Astrocyte (in vitro differentiated cells and primary cell): ENCODE measurements at regions not wholly inside any gene's neighbourhood (a gene's known extent, or its start where the extent isn't known, plus 50 kb on each side); places are given as distances from the start of the nearest gene placed in this dataset.

Experiments used
- DNase-seq: peaks from one replicate; pipeline ENCODE4 v3.0.0-alpha.2; 2010; ENCODE audit warnings: low read depth
- FAIRE-seq: peaks from 2 replicates; lab custom pipeline; 2011; peaks lifted over from hg19 to GRCh38; lab: Jason Lieb, UNC
- H2AFZ ChIP-seq: 2 replicates; pipeline ENCODE4 v1.6.0; 2012; ENCODE audit warnings: low read depth, low read length, inconsistent platforms
- H3K27ac ChIP-seq: 2 replicates; pipeline ENCODE4 v1.5.1; 2011; ENCODE audit warnings: low read depth, low read length, inconsistent platforms
- H3K27me3 ChIP-seq: 2 replicates; pipeline ENCODE4 v1.6.0; 2011; ENCODE audit warnings: low read length, inconsistent platforms; ENCODE audit not compliant: insufficient read depth
- H3K36me3 ChIP-seq: 2 replicates; pipeline ENCODE4 v1.5.1; 2011; ENCODE audit warnings: low read length, inconsistent platforms; ENCODE audit not compliant: insufficient read depth
- H3K4me1 ChIP-seq: 2 replicates; pipeline ENCODE4 v1.5.1; 2011; ENCODE audit warnings: low read length, inconsistent platforms; ENCODE audit not compliant: insufficient read depth
- H3K4me2 ChIP-seq: 2 replicates; pipeline ENCODE4 v1.6.0; 2012; ENCODE audit warnings: low read length, inconsistent platforms
- H3K4me3 ChIP-seq: 2 replicates; pipeline ENCODE4 v1.5.1; 2011; ENCODE audit warnings: low read depth, mild to moderate bottlenecking, low read length, inconsistent platforms; ENCODE audit not compliant: insufficient read depth
- H3K79me2 ChIP-seq: 2 replicates; pipeline ENCODE4 v1.6.0; 2012; ENCODE audit warnings: mild to moderate bottlenecking, low read length, inconsistent platforms; ENCODE audit not compliant: insufficient read depth
- H3K9ac ChIP-seq: 2 replicates; pipeline ENCODE4 v1.6.0; 2012; ENCODE audit warnings: mild to moderate bottlenecking, low read length, inconsistent platforms
- H3K9me3 ChIP-seq: 2 replicates; pipeline ENCODE4 v1.5.1; 2012; ENCODE audit warnings: low read depth, mild to moderate bottlenecking, low read length, inconsistent platforms; ENCODE audit not compliant: insufficient read depth
- H4K20me1 ChIP-seq: 2 replicates; pipeline ENCODE4 v1.6.0; 2012; ENCODE audit warnings: low read length, inconsistent platforms; ENCODE audit not compliant: insufficient read depth
- H3K27ac Mint-ChIP-seq: one replicate; pipeline ENCODE4 v1.8.0; 2021; ENCODE audit warnings: mild to moderate bottlenecking, mixed read lengths; ENCODE audit not compliant: unreplicated experiment
- H3K27me3 Mint-ChIP-seq: one replicate; pipeline ENCODE4 v1.8.0; 2021; ENCODE audit warnings: low read depth, mixed read lengths; ENCODE audit not compliant: unreplicated experiment
- H3K36me3 Mint-ChIP-seq: one replicate; pipeline ENCODE4 v1.8.0; 2021; ENCODE audit warnings: low read depth, mixed read lengths; ENCODE audit not compliant: unreplicated experiment
- H3K4me1 Mint-ChIP-seq: one replicate; pipeline ENCODE4 v1.8.0; 2021; ENCODE audit warnings: low read depth, mixed read lengths; ENCODE audit not compliant: unreplicated experiment
- H3K4me3 Mint-ChIP-seq: one replicate; pipeline ENCODE4 v1.8.0; 2021; ENCODE audit warnings: mild to moderate bottlenecking, moderate library complexity, mixed read lengths; ENCODE audit not compliant: unreplicated experiment
- H3K9me3 Mint-ChIP-seq: one replicate; pipeline ENCODE4 v1.8.0; 2021; ENCODE audit warnings: mild to moderate bottlenecking, mixed read lengths; ENCODE audit not compliant: unreplicated experiment
- EZH2 ChIP-seq: IDR thresholded peaks from 2 replicates; pipeline ENCODE4 v1.6.1; 2012; ENCODE audit warnings: mild to moderate bottlenecking, low read length, inconsistent platforms; ENCODE audit not compliant: insufficient read depth
- TF ChIP-seq, protein P1 (sequence below): IDR thresholded peaks from 2 replicates; pipeline ENCODE4 v1.5.1; 2011; ENCODE audit warnings: low read depth, mild to moderate bottlenecking, inconsistent platforms, low read length, moderate library complexity; ENCODE audit not compliant: insufficient read depth

DNA sequence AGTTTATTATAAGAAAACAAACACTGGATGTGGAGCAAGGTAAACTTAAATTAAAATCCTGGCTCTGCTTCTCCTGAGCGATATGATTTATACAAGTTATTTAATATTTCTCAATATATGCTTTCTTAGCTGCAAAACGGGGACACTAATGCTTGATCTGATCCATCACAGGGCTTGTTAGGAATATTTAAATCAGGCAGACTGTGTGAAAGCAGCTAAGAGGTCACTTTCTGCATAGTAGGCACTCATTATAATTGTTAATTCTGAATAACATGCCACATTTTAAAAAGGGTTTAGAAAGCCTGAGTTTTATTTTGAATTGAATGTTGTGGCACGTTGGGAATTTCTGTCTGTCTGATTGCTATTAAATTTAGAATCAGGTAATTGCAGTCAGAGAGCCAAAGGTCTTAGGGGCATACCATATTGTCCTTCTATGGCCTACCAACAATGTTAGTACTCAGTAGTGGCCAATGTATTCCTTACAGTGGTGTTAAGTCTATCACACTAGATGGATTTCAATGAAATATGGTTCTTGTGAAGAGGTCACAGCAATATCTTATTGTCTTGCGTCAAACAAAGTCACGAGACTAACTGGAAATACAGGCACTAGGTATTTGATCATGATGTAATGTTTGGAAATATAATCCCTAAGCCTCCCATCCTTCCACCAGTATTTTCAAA lies 890.0 kb upstream of the CDH8 start:
- Histone ChIP-seq H3K9ac (no peak overlapping the region), H3K27me3 (no peaks in the 10 kb centered on the region), H3K9me3 (no peaks in the 10 kb centered on the region), H3K36me3 (no peaks in the 10 kb centered on the region), H3K27ac (no peak overlapping the region), H3K4me3 (no peak overlapping the region), H4K20me1 (no peaks in the 10 kb centered on the region), H3K79me2 (no peaks in the 10 kb centered on the region), H2AFZ (no peak overlapping the region), H3K4me1 (no peaks in the 10 kb centered on the region), H3K4me2 (no peak overlapping the region)
- no peak overlapping the region for H3K27ac Mint-ChIP-seq
- H3K4me1 Mint-ChIP-seq = no peaks in the 10 kb centered on the region
- DNase-seq (no peak), FAIRE-seq (no peak)
- H3K4me3 Mint-ChIP-seq = no peak overlapping the region
- no peaks in the 10 kb centered on the region for H3K27me3 Mint-ChIP-seq
- TF ChIP-seq, protein P1, sequence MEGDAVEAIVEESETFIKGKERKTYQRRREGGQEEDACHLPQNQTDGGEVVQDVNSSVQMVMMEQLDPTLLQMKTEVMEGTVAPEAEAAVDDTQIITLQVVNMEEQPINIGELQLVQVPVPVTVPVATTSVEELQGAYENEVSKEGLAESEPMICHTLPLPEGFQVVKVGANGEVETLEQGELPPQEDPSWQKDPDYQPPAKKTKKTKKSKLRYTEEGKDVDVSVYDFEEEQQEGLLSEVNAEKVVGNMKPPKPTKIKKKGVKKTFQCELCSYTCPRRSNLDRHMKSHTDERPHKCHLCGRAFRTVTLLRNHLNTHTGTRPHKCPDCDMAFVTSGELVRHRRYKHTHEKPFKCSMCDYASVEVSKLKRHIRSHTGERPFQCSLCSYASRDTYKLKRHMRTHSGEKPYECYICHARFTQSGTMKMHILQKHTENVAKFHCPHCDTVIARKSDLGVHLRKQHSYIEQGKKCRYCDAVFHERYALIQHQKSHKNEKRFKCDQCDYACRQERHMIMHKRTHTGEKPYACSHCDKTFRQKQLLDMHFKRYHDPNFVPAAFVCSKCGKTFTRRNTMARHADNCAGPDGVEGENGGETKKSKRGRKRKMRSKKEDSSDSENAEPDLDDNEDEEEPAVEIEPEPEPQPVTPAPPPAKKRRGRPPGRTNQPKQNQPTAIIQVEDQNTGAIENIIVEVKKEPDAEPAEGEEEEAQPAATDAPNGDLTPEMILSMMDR = no peak
- TF ChIP-seq EZH2 = no peak
- H3K36me3 Mint-ChIP-seq = no peaks in the 10 kb centered on the region
- H3K9me3 Mint-ChIP-seq = no peaks in the 10 kb centered on the region

DNA sequence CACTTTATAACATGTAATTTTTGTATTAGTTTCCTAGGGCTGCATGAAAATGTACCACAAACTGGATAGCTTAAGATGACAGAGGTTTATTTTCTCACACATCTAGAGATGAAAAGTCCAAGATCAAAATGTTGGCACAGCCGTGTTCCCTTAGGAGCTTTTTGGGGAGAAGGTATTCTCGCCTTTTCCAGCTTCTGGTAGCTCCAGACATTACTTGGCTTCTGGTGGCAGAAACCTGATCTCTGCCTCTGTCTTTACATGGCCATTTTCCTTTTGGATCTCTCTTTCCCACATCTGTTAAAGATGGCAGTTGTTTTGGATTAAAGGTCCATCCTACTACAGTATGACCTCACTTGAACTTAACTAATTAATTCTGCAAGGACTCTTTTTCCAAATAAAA lies 885.7 kb upstream of the CDH8 start:
- Histone ChIP-seq H3K9ac (no peak overlapping the region), H3K27me3 (no peaks in the 10 kb centered on the region), H3K36me3 (no peaks in the 10 kb centered on the region), H2AFZ (no peak overlapping the region), H4K20me1 (no peaks in the 10 kb centered on the region), H3K27ac (no peak overlapping the region), H3K9me3 (peaks cover 4% of the 10 kb centered on the region), H3K4me2 (no peak overlapping the region), H3K79me2 (no peaks in the 10 kb centered on the region), H3K4me1 (no peaks in the 10 kb centered on the region), H3K4me3 (no peak overlapping the region)
- no peak overlapping the region for H3K27ac Mint-ChIP-seq
- no peaks in the 10 kb centered on the region for H3K27me3 Mint-ChIP-seq
- DNase-seq = no peak
- TF ChIP-seq, protein P1 = no peak
- TF ChIP-seq EZH2 = no peak
- H3K4me1 Mint-ChIP-seq = no peaks in the 10 kb centered on the region
- H3K9me3 Mint-ChIP-seq = no peaks in the 10 kb centered on the region
- H3K4me3 Mint-ChIP-seq = no peak overlapping the region
- FAIRE-seq = no peak
- no peaks in the 10 kb centered on the region for H3K36me3 Mint-ChIP-seq

DNA sequence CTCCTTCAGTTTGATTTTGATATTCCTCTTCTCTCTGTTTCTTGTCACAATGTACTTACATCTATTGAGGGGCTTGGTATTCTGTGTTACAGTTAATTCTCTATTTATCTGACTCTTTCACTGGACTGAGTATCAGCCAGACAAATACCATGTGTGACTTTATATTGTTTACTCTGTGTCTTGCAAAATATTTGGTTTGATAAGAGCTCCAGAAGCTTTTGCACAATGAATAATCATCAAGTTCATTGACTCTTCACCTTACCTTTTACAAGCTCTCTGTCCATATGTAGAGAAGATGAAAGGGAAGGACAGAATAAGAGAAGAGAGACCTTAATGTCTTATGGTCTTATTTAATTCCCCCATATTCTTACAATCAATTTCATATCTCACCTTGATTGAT lies 877.7 kb upstream of the CDH8 start:
- Histone ChIP-seq H3K4me1 (no peaks in the 10 kb centered on the region), H3K36me3 (no peaks in the 10 kb centered on the region), H3K4me2 (no peak overlapping the region), H3K9me3 (no peaks in the 10 kb centered on the region), H3K9ac (no peak overlapping the region), H3K27ac (no peak overlapping the region), H4K20me1 (no peaks in the 10 kb centered on the region), H2AFZ (no peak overlapping the region), H3K4me3 (no peak overlapping the region), H3K79me2 (no peaks in the 10 kb centered on the region), H3K27me3 (no peaks in the 10 kb centered on the region)
- no peaks in the 10 kb centered on the region for H3K27me3 Mint-ChIP-seq
- DNase-seq (no peak), FAIRE-seq (no peak)
- peaks cover 4% of the 10 kb centered on the region for H3K9me3 Mint-ChIP-seq
- H3K36me3 Mint-ChIP-seq = peaks cover 2% of the 10 kb centered on the region
- no peaks in the 10 kb centered on the region for H3K4me1 Mint-ChIP-seq
- no peak overlapping the region for H3K4me3 Mint-ChIP-seq
- no peak overlapping the region for H3K27ac Mint-ChIP-seq
- no peak for TF ChIP-seq EZH2
- TF ChIP-seq, protein P1 = no peak
